ENCODE measurements at regions not wholly inside any gene's neighbourhood (a gene's known extent, or its start where the extent isn't known, plus 50 kb on each side); places are given as distances from the start of the nearest gene placed in this dataset.

GRCh38 chr13:91214031-91214430, 133.5 kb upstream of the MIR17HG start:
- no peaks in the 10 kb centered on the region for H3K27me3 ChIP-seq (replicated peaks; ENCODE audit: insufficient read depth)
- TF ChIP-seq, protein P1, sequence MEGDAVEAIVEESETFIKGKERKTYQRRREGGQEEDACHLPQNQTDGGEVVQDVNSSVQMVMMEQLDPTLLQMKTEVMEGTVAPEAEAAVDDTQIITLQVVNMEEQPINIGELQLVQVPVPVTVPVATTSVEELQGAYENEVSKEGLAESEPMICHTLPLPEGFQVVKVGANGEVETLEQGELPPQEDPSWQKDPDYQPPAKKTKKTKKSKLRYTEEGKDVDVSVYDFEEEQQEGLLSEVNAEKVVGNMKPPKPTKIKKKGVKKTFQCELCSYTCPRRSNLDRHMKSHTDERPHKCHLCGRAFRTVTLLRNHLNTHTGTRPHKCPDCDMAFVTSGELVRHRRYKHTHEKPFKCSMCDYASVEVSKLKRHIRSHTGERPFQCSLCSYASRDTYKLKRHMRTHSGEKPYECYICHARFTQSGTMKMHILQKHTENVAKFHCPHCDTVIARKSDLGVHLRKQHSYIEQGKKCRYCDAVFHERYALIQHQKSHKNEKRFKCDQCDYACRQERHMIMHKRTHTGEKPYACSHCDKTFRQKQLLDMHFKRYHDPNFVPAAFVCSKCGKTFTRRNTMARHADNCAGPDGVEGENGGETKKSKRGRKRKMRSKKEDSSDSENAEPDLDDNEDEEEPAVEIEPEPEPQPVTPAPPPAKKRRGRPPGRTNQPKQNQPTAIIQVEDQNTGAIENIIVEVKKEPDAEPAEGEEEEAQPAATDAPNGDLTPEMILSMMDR (IDR thresholded peaks at IDR 0.05): no peak
- no peaks in the 10 kb centered on the region for H3K9me3 ChIP-seq
- ATAC-seq (ENCODE audit: insufficient number of reproducible peaks, low FRiP score, low read depth): no peak
- no peak for DNase-seq (ENCODE audit: low spot score)
- no peak overlapping the region for H3K4me3 ChIP-seq
- no peak overlapping the region for H3K27ac ChIP-seq
- no peaks in the 10 kb centered on the region for H3K36me3 ChIP-seq
- H3K4me1 ChIP-seq (ENCODE audit: control insufficient read depth in 1 of 2, low read depth in 2 of 2): no peaks in the 10 kb centered on the region

DNA sequence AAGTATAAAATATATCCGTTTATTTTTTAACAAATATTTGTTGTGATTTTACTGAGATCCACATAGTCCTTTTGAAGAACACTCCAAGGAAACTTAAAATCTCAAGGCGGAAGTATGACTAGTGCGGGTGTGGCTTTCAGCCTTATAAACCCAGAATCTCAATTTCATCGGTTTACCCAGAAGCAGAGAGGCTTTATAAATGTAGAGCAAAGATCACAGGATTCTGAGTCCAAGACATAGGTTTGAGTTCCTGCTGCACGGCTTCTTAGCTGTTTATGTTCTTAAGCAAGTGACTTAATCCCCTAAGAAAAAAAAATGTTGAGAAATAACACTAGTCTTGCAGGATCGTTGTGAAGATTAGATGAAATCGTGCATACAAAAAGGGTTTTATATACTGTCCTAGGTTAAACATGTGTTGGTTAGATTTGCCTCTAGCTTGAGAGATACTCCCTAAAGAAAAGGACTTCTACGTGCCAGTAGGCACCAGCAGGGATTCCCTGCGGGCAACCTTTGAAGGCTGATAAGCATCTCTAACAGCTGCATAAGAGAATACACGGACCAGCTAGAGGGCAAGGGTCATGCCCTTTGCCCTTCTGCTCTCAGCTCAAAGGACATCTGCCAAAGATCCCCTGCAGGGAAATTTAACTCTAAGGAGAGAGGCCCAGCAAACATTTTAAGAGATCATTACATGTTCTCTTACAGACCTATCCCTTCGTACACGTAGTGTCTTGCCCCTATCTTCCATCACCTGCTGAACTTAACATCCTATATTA, 130.4 kb upstream of the MIR17HG start:
- H3K27ac ChIP-seq: no peak overlapping the region
- H3K36me3 ChIP-seq: no peaks in the 10 kb centered on the region
- no peaks in the 10 kb centered on the region for H3K9me3 ChIP-seq
- H3K27me3 ChIP-seq (replicated peaks; ENCODE audit: insufficient read depth): no peaks in the 10 kb centered on the region
- TF ChIP-seq, protein P1 (IDR thresholded peaks at IDR 0.05): no peak
- no peak for ATAC-seq (ENCODE audit: insufficient number of reproducible peaks, low FRiP score, low read depth)
- no peak overlapping the region for H3K4me3 ChIP-seq
- no peaks in the 10 kb centered on the region for H3K4me1 ChIP-seq (ENCODE audit: control insufficient read depth in 1 of 2, low read depth in 2 of 2)
- DNase-seq (ENCODE audit: low spot score): no peak

DNA sequence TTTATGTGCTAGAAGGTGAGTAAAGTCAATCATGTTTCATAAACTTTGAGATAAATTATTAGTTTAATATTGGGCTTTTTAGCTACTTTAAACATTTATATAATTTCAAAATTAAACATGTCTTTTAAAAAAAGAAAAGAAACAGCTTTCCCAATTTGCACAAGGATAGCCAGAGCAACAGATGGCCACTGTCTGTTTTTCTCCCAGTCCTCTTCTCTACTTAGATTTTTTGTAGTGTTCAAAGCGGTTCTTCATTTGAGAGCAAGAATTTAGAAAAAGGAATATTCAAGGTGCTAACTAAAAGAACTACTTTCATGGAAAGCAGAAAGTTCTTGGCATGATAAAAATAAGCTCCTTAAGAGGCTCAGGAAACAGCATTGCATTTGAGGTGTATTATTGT, 128.3 kb upstream of the MIR17HG start:
- ATAC-seq (ENCODE audit: insufficient number of reproducible peaks, low FRiP score, low read depth): no peak

GRCh38 chr13:91220872-91221271, 126.6 kb upstream of the MIR17HG start:
- no peaks in the 10 kb centered on the region for H3K27me3 ChIP-seq (replicated peaks; ENCODE audit: insufficient read depth)
- no peaks in the 10 kb centered on the region for H3K36me3 ChIP-seq
- H3K4me1 ChIP-seq (ENCODE audit: control insufficient read depth in 1 of 2, low read depth in 2 of 2): no peaks in the 10 kb centered on the region
- H3K4me3 ChIP-seq: no peak overlapping the region
- TF ChIP-seq, protein P1 (IDR thresholded peaks at IDR 0.05): no peak
- H3K9me3 ChIP-seq: no peaks in the 10 kb centered on the region
- ATAC-seq (ENCODE audit: insufficient number of reproducible peaks, low FRiP score, low read depth) (no peak), DNase-seq (ENCODE audit: low spot score) (no peak)
- no peak overlapping the region for H3K27ac ChIP-seq

More for the DNA sequence above, 128.3 kb upstream of the MIR17HG start:
- H3K4me1 ChIP-seq (ENCODE audit: control insufficient read depth in 1 of 2, low read depth in 2 of 2): no peaks in the 10 kb centered on the region
- H3K36me3 ChIP-seq: no peaks in the 10 kb centered on the region
- no peak overlapping the region for H3K27ac ChIP-seq
- TF ChIP-seq, protein P1 (IDR thresholded peaks at IDR 0.05): no peak
- no peaks in the 10 kb centered on the region for H3K9me3 ChIP-seq
- no peak for DNase-seq (ENCODE audit: low spot score)
- no peaks in the 10 kb centered on the region for H3K27me3 ChIP-seq (replicated peaks; ENCODE audit: insufficient read depth)
- H3K4me3 ChIP-seq: no peak overlapping the region

DNA sequence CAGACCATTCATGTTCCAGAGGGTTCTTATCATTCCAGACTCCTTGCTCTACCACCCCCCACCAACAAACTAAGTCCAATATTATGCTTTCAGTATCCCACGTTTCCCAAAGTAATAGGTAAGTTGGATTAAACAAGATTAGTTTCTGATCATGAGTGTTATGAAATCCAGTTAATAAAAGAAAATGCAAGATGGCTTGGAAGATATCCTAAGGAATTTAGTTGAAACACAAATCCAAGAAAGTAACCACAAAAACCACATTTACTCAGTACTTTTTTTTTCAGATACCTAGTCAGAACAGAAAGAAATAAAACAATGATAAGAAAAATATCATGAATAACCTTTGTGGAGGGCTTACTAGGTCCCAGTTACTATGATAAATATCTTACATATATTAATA, 119.4 kb upstream of the MIR17HG start:
- Histone ChIP-seq H3K27me3 (replicated peaks; ENCODE audit: insufficient read depth) (no peaks in the 10 kb centered on the region), H3K36me3 (no peaks in the 10 kb centered on the region), H3K4me3 (no peak overlapping the region), H3K4me1 (ENCODE audit: control insufficient read depth in 1 of 2, low read depth in 2 of 2) (no peaks in the 10 kb centered on the region), H3K9me3 (no peaks in the 10 kb centered on the region), H3K27ac (no peak overlapping the region)
- TF ChIP-seq, protein P1 (IDR thresholded peaks at IDR 0.05): no peak
- no peak for ATAC-seq (ENCODE audit: insufficient number of reproducible peaks, low FRiP score, low read depth)
- no peak for DNase-seq (ENCODE audit: low spot score)

All from thoracic aorta (tissue), 2 donors.